Esophagus (tissue), 2 donors: ENCODE measurements at regions not wholly inside any gene's neighbourhood (a gene's known extent, or its start where the extent isn't known, plus 50 kb on each side); places are given as distances from the start of the nearest gene placed in this dataset.
"Not testable (repeated sequence)": the region's sequence is repeated elsewhere in the genome, so short reads cannot be mapped to it uniquely, and the experiment has no call there.

ENCODE experiments used
- H3K27ac ChIP-seq, 2 donors: one replicate each; pipeline ENCODE4 v1.5.1; 2013; ENCODE audit warnings: low read depth in 2 of 2, mild to moderate bottlenecking in 2 of 2, inconsistent platforms in 1 of 2, low read length in 1 of 2, moderate library complexity in 1 of 2
- H3K27me3 ChIP-seq, 2 donors: one replicate each; pipeline ENCODE4 v1.6.1; 2013; ENCODE audit warnings: low read length in 2 of 2, control low read depth in 1 of 2, mild to moderate bottlenecking in 1 of 2; ENCODE audit not compliant: insufficient read depth in 2 of 2, control insufficient read depth in 1 of 2
- H3K36me3 ChIP-seq, 2 donors: one replicate each; pipeline ENCODE4 v1.6.1; 2013; ENCODE audit warnings: low read length in 1 of 2; ENCODE audit not compliant: control insufficient read depth in 2 of 2, insufficient read depth in 2 of 2
- H3K4me1 ChIP-seq, 2 donors: one replicate each; pipeline ENCODE4 v1.6.1; 2013; ENCODE audit warnings: low read length in 1 of 2; ENCODE audit not compliant: control insufficient read depth in 2 of 2, insufficient read depth in 2 of 2
- H3K4me3 ChIP-seq, 2 donors: one replicate each; pipeline ENCODE4 v1.5.1; 2013; ENCODE audit warnings: low read length in 2 of 2, mild to moderate bottlenecking in 2 of 2, low read depth in 1 of 2, moderate library complexity in 1 of 2
- H3K9me3 ChIP-seq, 2 donors: one replicate each; pipeline ENCODE4 v1.6.1; 2013; ENCODE audit warnings: mild to moderate bottlenecking in 2 of 2, low read depth in 1 of 2, low read length in 1 of 2, moderate library complexity in 1 of 2; ENCODE audit not compliant: control insufficient read depth in 2 of 2, insufficient read depth in 1 of 2
- WGBS, 2 donors: extraction: QIAGEN DNeasy Blood & Tissue Kit; methylation state at CpG; one replicate each; pipeline ENCODE4 v1.1.7; 2013; 5-methylcytosine and 5-hydroxymethylcytosine counted together
- donor health status: healthy with polysubstance abuse.
- donor health status: Bipolar disorder and iron deficiency.

- Histone ChIP-seq H3K4me1 (no peaks in the 10 kb centered on the region), H3K27me3 (no peaks in the 10 kb centered on the region), H3K4me3 (no peak overlapping the region), H3K27ac (no peak overlapping the region), H3K9me3 (no peaks in the 10 kb centered on the region), H3K36me3 (no peaks in the 10 kb centered on the region)
- 16 to 21% methylated on average over 2 of the region's 2 CpGs for WGBS, 2 donors
Measured at GRCh38 chr5:97576956-97577355, 393.9 kb upstream of the RIOK2 start.

DNA sequence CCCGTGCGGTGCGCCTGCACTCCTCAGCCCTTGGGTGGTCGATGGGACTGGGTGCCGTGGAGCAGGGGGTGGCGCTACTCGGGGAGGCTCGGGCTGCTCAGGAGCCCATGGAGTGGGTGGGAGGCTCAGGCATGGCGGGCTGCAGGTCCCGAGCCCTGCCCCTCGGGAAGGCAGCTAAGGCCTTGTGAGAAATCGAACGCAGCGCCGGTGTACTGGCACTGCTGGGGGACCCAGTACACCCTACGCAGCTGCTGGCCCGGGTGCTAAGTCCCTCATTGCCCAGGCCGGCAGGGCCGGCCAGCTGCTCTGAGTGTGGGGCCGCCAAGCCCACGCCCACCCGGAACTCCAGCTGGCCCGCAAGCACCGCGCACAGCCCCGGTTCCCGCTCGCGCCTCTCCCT is 396.9 kb upstream of the RIOK2 start:
- not testable (repeated sequence) for H3K36me3 ChIP-seq, H3K27ac ChIP-seq, H3K9me3 ChIP-seq, H3K4me1 ChIP-seq, H3K27me3 ChIP-seq, H3K4me3 ChIP-seq
- WGBS, 2 donors: 96 to 98% methylated on average over 25 to 29 of the region's 29 CpGs

- no peaks in the 10 kb centered on the region for H3K27me3 ChIP-seq
- 78 to 93% methylated on average over 2 of the region's 2 CpGs for WGBS, 2 donors
- no peaks in the 10 kb centered on the region for H3K36me3 ChIP-seq
Measured at GRCh38 chr5:97580746-97581145, 397.7 kb upstream of the RIOK2 start.

GRCh38 chr5:97591781-97592180 is 408.7 kb upstream of the RIOK2 start:
- 49 to 58% methylated on average over 1 of the region's 1 CpG for WGBS, 2 donors
- Histone ChIP-seq H3K36me3 (no peaks in the 10 kb centered on the region), H3K4me1 (no peaks in the 10 kb centered on the region), H3K27me3 (no peaks in the 10 kb centered on the region), H3K9me3 (no peaks in the 10 kb centered on the region), H3K27ac (no peak overlapping the region), H3K4me3 (no peak overlapping the region)

More at GRCh38 chr5:97580746-97581145, 397.7 kb upstream of the RIOK2 start:
- no peak overlapping the region for H3K4me3 ChIP-seq
- H3K4me1 ChIP-seq: no peaks in the 10 kb centered on the region
- H3K27ac ChIP-seq: no peak overlapping the region
- H3K9me3 ChIP-seq: no peaks in the 10 kb centered on the region

- Histone ChIP-seq H3K36me3 (no peaks in the 10 kb centered on the region), H3K4me3 (no peak overlapping the region), H3K27ac (no peak overlapping the region), H3K9me3 (peaks cover 0 to 2% of the 10 kb centered on the region in 2 donors), H3K4me1 (no peaks in the 10 kb centered on the region), H3K27me3 (no peaks in the 10 kb centered on the region)
Measured at GRCh38 chr5:97600486-97600885, 417.4 kb upstream of the RIOK2 start.

DNA sequence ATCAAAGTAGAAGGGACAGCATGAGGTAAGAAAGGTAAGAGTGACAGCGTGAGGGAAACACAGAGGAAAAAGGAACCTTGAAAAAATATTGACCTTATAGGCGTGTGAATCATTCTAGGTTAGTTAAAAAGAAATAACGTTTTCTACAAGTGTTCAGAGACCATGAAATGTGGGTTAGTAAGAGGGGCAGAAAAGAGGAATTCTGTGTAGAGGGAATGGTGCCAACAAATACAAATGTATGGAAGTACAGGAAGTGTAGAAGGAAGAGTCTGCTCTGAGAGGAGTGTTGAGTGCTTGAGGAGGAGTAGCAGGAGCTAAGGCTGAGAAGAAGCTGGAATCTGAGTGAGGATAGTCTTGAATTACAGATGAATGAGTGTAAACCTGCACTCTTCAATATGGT is 418.6 kb upstream of the RIOK2 start:
- Histone ChIP-seq H3K4me1 (no peaks in the 10 kb centered on the region), H3K4me3 (no peak overlapping the region), H3K36me3 (no peaks in the 10 kb centered on the region), H3K27ac (no peak overlapping the region), H3K9me3 (peaks cover 0 to 2% of the 10 kb centered on the region in 2 donors), H3K27me3 (no peaks in the 10 kb centered on the region)
- WGBS, 2 donors: 55 to 67% methylated on average over 3 of the region's 3 CpGs

DNA sequence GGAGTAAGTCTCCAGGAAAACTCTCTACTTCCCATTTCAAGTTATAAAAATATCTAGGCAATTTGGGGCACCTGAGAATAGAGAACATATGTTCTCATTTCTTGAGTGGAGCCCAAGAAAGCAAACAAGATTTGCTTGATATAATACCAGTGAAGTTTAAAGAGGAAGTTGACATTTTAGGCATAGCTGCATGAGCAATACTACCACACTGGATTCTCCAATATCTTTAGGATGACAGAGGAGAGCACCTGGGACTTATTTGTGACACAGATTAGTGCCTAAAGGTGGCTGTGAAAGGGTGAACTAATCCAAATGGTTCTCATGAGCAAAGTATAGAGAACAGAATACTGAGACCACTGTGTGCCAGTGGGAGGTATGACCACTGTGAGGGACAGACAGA is 423.5 kb upstream of the RIOK2 start:
- H3K4me3 ChIP-seq: no peak overlapping the region
- no peaks in the 10 kb centered on the region for H3K27me3 ChIP-seq

DNA sequence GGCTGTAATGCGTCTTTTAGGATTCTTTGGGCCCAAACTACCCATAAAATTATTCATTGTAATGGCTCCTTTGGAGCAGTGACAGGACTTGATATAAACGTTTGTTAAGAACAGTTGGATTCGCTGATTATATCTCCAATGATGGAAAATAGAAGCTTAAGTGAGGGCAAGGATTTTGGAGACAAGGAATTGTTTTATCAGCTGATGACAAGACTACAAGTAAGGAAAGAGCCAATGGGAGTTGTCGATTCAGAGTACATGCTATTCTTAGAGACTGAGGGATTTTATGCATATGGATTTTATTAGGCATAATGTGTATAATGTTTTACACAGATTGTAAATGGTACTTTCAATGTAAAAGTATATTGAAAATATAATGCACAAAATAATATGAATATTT is 425.5 kb upstream of the RIOK2 start:
- Histone ChIP-seq H3K4me3 (no peak overlapping the region), H3K4me1 (no peaks in the 10 kb centered on the region), H3K36me3 (no peaks in the 10 kb centered on the region), H3K9me3 (no peaks in the 10 kb centered on the region), H3K27ac (no peak overlapping the region), H3K27me3 (no peaks in the 10 kb centered on the region)
- 76 to 83% methylated on average over 4 of the region's 4 CpGs for WGBS, 2 donors

More for the DNA sequence above, 423.5 kb upstream of the RIOK2 start:
- Histone ChIP-seq H3K4me1 (no peaks in the 10 kb centered on the region), H3K9me3 (no peaks in the 10 kb centered on the region), H3K36me3 (no peaks in the 10 kb centered on the region), H3K27ac (no peak overlapping the region)

- Histone ChIP-seq H3K27ac (no peak overlapping the region), H3K4me3 (no peak overlapping the region), H3K4me1 (no peaks in the 10 kb centered on the region), H3K27me3 (no peaks in the 10 kb centered on the region), H3K36me3 (no peaks in the 10 kb centered on the region), H3K9me3 (no peaks in the 10 kb centered on the region)
- WGBS, 2 donors: 81 to 87% methylated on average over 1 of the region's 1 CpG
Measured at GRCh38 chr5:97618721-97619120, 435.7 kb upstream of the RIOK2 start.

GRCh38 chr5:97623441-97623840 is 440.4 kb upstream of the RIOK2 start:
- Histone ChIP-seq H3K27ac (no peak overlapping the region), H3K4me1 (no peaks in the 10 kb centered on the region), H3K36me3 (no peaks in the 10 kb centered on the region), H3K4me3 (no peak overlapping the region), H3K27me3 (no peaks in the 10 kb centered on the region), H3K9me3 (no peaks in the 10 kb centered on the region)
- WGBS, 2 donors: 67 to 82% methylated on average over 3 of the region's 3 CpGs
